ENCODE measurements at regions not wholly inside any gene's neighbourhood (a gene's known extent, or its start where the extent isn't known, plus 50 kb on each side); places are given as distances from the start of the nearest gene placed in this dataset.

GRCh38 chr13:73364736-73365135 is 305.9 kb downstream of the KLF5 start:
- Mint-ChIP-seq H3K9me3 (no peaks in the 10 kb centered on the region), H3K4me1 (peaks cover 8% of the 10 kb centered on the region), H3K27ac (no peak overlapping the region), H3K36me3 (ENCODE audit: low read depth) (no peaks in the 10 kb centered on the region), H3K4me3 (no peak overlapping the region), H3K27me3 (ENCODE audit: low read depth) (no peaks in the 10 kb centered on the region)
- TF ChIP-seq, protein P1, sequence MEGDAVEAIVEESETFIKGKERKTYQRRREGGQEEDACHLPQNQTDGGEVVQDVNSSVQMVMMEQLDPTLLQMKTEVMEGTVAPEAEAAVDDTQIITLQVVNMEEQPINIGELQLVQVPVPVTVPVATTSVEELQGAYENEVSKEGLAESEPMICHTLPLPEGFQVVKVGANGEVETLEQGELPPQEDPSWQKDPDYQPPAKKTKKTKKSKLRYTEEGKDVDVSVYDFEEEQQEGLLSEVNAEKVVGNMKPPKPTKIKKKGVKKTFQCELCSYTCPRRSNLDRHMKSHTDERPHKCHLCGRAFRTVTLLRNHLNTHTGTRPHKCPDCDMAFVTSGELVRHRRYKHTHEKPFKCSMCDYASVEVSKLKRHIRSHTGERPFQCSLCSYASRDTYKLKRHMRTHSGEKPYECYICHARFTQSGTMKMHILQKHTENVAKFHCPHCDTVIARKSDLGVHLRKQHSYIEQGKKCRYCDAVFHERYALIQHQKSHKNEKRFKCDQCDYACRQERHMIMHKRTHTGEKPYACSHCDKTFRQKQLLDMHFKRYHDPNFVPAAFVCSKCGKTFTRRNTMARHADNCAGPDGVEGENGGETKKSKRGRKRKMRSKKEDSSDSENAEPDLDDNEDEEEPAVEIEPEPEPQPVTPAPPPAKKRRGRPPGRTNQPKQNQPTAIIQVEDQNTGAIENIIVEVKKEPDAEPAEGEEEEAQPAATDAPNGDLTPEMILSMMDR (IDR thresholded peaks at IDR 0.05; ENCODE audit: unreplicated experiment in 3 of 3) = no peak

DNA sequence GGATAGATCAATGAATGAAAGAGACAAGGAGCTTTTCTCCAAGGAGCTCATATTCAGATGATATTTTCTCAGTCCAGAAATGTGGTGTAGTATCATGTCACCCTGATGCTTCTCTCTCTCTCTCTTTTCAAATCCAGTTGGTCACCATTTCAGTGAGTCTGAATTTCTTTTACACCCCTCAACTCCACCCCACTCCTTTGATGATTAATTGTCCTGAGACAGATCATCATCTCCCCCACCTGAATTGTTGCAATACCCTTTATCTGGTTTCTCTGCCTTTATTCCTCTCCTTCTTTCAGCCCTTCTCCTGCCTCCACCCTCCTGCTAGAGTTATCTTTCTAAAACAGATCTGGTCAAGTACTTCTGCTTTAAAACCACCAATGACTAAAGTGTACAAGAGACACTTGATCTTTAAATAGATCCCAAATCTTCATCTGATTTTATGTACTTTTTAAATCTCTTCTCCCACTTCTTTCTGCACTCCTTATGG is 299.8 kb downstream of the KLF5 start:
- TF ChIP-seq, protein P1 (IDR thresholded peaks at IDR 0.05; ENCODE audit: unreplicated experiment in 3 of 3) = no peak
- H3K27me3 Mint-ChIP-seq (ENCODE audit: low read depth) = peaks cover 9% of the 10 kb centered on the region
- H3K27ac Mint-ChIP-seq = no peak overlapping the region
- no peaks in the 10 kb centered on the region for H3K4me1 Mint-ChIP-seq
- H3K4me3 Mint-ChIP-seq = no peak overlapping the region
- H3K9me3 Mint-ChIP-seq = no peaks in the 10 kb centered on the region
- H3K36me3 Mint-ChIP-seq (ENCODE audit: low read depth) = no peaks in the 10 kb centered on the region

DNA sequence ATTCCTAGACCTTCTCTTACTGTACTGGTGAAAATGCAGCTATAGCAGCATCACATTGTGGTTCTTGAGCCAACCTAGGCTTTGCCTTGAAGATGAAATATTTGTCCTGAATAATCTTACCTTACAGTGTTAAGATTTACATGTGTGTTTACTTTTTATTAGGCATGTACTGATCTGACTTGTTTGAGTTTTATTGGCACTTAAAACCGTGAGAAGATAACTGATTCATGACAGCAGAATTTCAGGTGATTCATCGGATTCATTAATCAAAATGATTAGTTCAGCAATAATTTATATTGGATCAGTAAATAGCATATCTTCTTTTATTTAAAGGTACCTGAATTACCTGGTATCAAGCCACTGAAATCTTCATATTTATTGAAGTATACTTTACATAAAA is 296.3 kb downstream of the KLF5 start:
- no peaks in the 10 kb centered on the region for H3K9me3 Mint-ChIP-seq
- TF ChIP-seq, protein P1 (IDR thresholded peaks at IDR 0.05; ENCODE audit: unreplicated experiment in 3 of 3) = no peak
- H3K27ac Mint-ChIP-seq = no peak overlapping the region
- H3K4me1 Mint-ChIP-seq = no peaks in the 10 kb centered on the region
- H3K27me3 Mint-ChIP-seq (ENCODE audit: low read depth) = peaks cover 9% of the 10 kb centered on the region
- no peak overlapping the region for H3K4me3 Mint-ChIP-seq
- no peaks in the 10 kb centered on the region for H3K36me3 Mint-ChIP-seq (ENCODE audit: low read depth)

GRCh38 chr13:73351730-73352129 is 292.9 kb downstream of the KLF5 start:
- no peaks in the 10 kb centered on the region for H3K36me3 Mint-ChIP-seq (ENCODE audit: low read depth)
- H3K9me3 Mint-ChIP-seq = no peaks in the 10 kb centered on the region
- H3K4me3 Mint-ChIP-seq = no peak overlapping the region
- H3K27ac Mint-ChIP-seq = no peak overlapping the region
- no peaks in the 10 kb centered on the region for H3K4me1 Mint-ChIP-seq
- TF ChIP-seq, protein P1 (IDR thresholded peaks at IDR 0.05; ENCODE audit: unreplicated experiment in 3 of 3) = no peak
- H3K27me3 Mint-ChIP-seq (ENCODE audit: low read depth) = peaks cover 8% of the 10 kb centered on the region

GRCh38 chr13:73341748-73342147 is 282.9 kb downstream of the KLF5 start:
- H3K4me1 Mint-ChIP-seq = no peaks in the 10 kb centered on the region
- no peak overlapping the region for H3K4me3 Mint-ChIP-seq
- H3K9me3 Mint-ChIP-seq = peaks cover 3% of the 10 kb centered on the region
- no peaks in the 10 kb centered on the region for H3K27me3 Mint-ChIP-seq (ENCODE audit: low read depth)
- TF ChIP-seq, protein P1 (IDR thresholded peaks at IDR 0.05; ENCODE audit: unreplicated experiment in 3 of 3) = no peak
- no peaks in the 10 kb centered on the region for H3K36me3 Mint-ChIP-seq (ENCODE audit: low read depth)
- H3K27ac Mint-ChIP-seq = no peak overlapping the region

DNA sequence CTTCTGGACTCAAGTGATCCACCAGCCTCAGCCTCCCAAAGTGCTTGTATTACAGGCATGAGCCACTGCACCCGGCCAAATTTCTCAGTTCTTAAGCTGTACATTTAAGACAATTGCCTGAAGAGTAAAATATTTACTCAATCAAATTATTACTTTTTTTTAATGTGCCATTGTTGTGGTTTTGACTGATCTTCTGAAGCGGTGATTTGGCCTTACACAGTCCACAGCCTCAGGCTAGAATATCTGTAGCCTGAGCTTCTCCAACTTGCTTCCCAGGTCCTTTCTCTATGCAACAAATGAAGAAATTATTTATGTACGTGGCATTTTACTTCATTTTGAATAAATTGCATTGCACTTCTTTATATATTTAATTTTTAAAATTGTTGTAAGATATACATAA is 281.3 kb downstream of the KLF5 start:
- H3K4me1 Mint-ChIP-seq = no peaks in the 10 kb centered on the region
- no peak overlapping the region for H3K27ac Mint-ChIP-seq
- no peak overlapping the region for H3K4me3 Mint-ChIP-seq
- H3K36me3 Mint-ChIP-seq (ENCODE audit: low read depth) = no peaks in the 10 kb centered on the region
- no peaks in the 10 kb centered on the region for H3K9me3 Mint-ChIP-seq
- no peaks in the 10 kb centered on the region for H3K27me3 Mint-ChIP-seq (ENCODE audit: low read depth)
- TF ChIP-seq, protein P1 (IDR thresholded peaks at IDR 0.05; ENCODE audit: unreplicated experiment in 3 of 3) = no peak

Measured in nephron (organoid).